ENCODE measurements at regions not wholly inside any gene's neighbourhood (a gene's known extent, or its start where the extent isn't known, plus 50 kb on each side); places are given as distances from the start of the nearest gene placed in this dataset.
"Not testable (repeated sequence)": the region's sequence is repeated elsewhere in the genome, so short reads cannot be mapped to it uniquely, and the experiment has no call there.

GRCh38 chr18:59800897-59801296, 98.9 kb upstream of the PMAIP1 start:
- DNase-seq (ENCODE audit: low read depth), result no peak

GRCh38 chr18:59799383-59800015, 100.3 kb upstream of the PMAIP1 start:
- DNase-seq (ENCODE audit: low read depth), result no peak

- DNase-seq (ENCODE audit: low read depth), result no peak
Measured at GRCh38 chr18:59795882-59796281, 98.7 kb upstream of the CCBE1 start.

- no peak for DNase-seq (ENCODE audit: low read depth)
Measured at GRCh38 chr18:59792353-59792752, 95.1 kb upstream of the CCBE1 start.

GRCh38 chr18:59790346-59790936, 93.2 kb upstream of the CCBE1 start:
- DNase-seq (ENCODE audit: low read depth), result not testable (repeated sequence)

GRCh38 chr18:59788791-59789106, 91.5 kb upstream of the CCBE1 start:
- no peak for DNase-seq (ENCODE audit: low read depth)

GRCh38 chr18:59787998-59788790, 91.0 kb upstream of the CCBE1 start:
- DNase-seq (ENCODE audit: low read depth), result peak; percentile 69

GRCh38 chr18:59784694-59785093, 87.5 kb upstream of the CCBE1 start:
- DNase-seq (ENCODE audit: low read depth), result no peak

GRCh38 chr18:59783138-59783537, 85.9 kb upstream of the CCBE1 start:
- peak; percentile 51 for DNase-seq (ENCODE audit: low read depth)

GRCh38 chr18:59779979-59780378, 82.8 kb upstream of the CCBE1 start:
- peak; percentile 30 for DNase-seq (ENCODE audit: low read depth)

GRCh38 chr18:59778434-59778833, 81.2 kb upstream of the CCBE1 start:
- no peak for DNase-seq (ENCODE audit: low read depth)

- no peak for DNase-seq (ENCODE audit: low read depth)
Measured at GRCh38 chr18:59777636-59778035, 80.4 kb upstream of the CCBE1 start.

- DNase-seq (ENCODE audit: low read depth), result no peak
Measured at GRCh38 chr18:59769129-59769865, 72.1 kb upstream of the CCBE1 start.

GRCh38 chr18:59768409-59768808, 71.2 kb upstream of the CCBE1 start:
- DNase-seq (ENCODE audit: low read depth), result no peak

GRCh38 chr18:59767732-59768131, 70.5 kb upstream of the CCBE1 start:
- DNase-seq (ENCODE audit: low read depth), result no peak

- no peak for DNase-seq (ENCODE audit: low read depth)
Measured at GRCh38 chr18:59765343-59765742, 68.1 kb upstream of the CCBE1 start.

- no peak for DNase-seq (ENCODE audit: low read depth)
Measured at GRCh38 chr18:59764281-59764680, 67.1 kb upstream of the CCBE1 start.

GRCh38 chr18:59763541-59764136, 66.4 kb upstream of the CCBE1 start:
- DNase-seq (ENCODE audit: low read depth), result no peak

GRCh38 chr18:59760619-59761600, 63.7 kb upstream of the CCBE1 start:
- DNase-seq (ENCODE audit: low read depth), result no peak

- DNase-seq (ENCODE audit: low read depth), result no peak
Measured at GRCh38 chr18:59760212-59760611, 63.0 kb upstream of the CCBE1 start.

GRCh38 chr18:59758837-59759236, 61.6 kb upstream of the CCBE1 start:
- DNase-seq (ENCODE audit: low read depth), result no peak
